GM18511 (cell line): ENCODE measurements at regions not wholly inside any gene's neighbourhood (a gene's known extent, or its start where the extent isn't known, plus 50 kb on each side); places are given as distances from the start of the nearest gene placed in this dataset.

Source experiments
- ATAC-seq: cut with Tn5 transposase; IDR thresholded peaks from one replicate; pipeline ENCODE4 v1.9.1; 2021; ENCODE audit warnings: mild to moderate bottlenecking, moderate library complexity; ENCODE audit not compliant: unreplicated experiment

DNA sequence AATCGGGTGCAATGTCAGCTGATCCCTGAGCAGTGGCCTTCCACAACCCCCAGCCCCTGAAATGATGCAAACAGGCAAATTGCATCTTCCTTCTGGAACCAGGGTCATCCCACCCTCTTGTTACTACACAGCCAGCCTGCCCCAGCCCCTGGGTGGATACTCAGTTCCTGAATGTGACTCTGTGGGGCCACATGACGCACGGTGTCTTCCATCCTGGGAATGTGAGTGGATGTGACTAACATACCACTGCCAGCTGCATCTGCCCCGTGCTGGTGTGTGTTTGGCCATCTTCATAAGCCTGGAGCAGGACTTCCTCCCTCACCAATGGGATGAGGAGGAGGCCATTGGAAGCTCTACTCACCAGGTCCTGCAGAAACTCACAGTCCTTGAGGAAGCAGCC, 257.9 kb upstream of the ADAMTS16 start:
- ATAC-seq: no peak

GRCh38 chr5:4883360-4883759, 256.8 kb upstream of the ADAMTS16 start:
- no peak for ATAC-seq

DNA sequence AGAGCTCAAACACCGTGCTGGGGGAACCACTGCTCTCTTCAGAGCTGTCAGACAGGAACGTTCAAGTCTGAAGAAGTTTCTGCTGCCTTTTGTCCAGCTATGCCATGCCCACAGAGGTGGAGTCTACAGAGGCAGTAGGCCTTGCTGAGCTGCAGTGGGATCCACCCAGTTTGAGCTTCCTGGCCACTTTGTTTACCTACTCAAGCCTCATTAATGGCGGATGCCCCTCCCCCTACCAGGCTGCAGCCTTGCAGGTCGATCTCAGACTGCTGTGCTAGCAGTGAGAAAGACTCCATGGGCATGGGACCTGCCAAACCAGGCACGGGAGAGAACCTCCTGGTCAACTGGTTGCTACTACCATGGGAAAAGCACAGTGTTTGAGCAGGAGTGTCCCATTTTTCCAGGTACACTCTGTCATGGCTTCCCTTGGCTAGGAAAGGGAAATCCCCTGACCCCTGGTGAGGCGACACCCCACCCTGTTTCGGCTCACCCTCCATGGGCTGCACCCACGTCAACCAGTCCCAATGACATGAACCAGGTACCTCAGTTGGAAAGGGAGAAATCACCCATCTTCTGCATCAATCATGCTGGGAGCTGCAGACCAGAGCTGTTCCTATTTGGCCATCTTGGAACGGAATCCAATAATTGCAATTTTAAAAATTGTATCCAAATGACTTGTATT, 246.9 kb upstream of the ADAMTS16 start:
- no peak for ATAC-seq

- no peak for ATAC-seq
Measured at GRCh38 chr5:4896328-4896727, 243.8 kb upstream of the ADAMTS16 start.

GRCh38 chr5:4901305-4901811, 238.8 kb upstream of the ADAMTS16 start:
- ATAC-seq: no peak

- no peak for ATAC-seq
Measured at GRCh38 chr5:4901924-4902323, 238.2 kb upstream of the ADAMTS16 start.

DNA sequence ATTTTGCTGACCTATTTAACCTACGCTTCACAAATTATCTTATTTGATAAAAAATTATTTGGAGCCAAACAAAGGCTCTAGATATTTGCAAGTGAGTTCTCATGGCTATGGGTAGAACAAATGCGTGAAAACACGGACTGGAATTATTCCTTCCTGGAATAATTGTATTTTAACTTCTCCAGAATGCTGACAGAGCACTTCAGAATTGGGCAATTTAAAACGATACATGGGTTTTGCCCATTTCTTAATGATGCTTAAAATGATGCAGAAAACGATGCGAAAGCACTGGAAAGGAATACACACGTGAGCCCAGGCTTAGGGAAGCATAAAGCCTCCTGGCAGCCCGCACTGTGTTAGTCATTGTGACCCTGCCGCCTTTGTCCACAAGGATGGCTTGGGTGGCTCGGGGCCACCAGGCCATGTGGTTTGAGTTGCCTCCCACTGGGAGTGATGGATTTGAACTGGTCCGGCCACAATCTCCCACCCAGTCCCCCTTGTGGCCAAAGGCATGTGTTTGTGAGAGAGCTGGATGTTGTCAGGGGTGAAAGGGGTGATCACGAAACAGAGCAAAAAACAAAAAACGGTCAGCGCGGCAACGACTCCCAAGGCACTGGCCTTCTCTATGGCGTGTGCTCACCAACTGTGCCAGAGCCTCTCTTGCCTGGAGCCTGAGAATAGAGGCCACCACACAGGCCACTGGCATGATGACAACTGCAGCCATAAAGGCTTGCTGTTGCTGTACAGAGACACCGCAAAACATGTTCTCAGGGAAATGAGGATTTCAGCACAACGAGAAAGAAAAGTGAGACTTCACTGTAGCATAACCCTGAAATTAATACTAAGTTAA, 234.2 kb upstream of the ADAMTS16 start:
- ATAC-seq: no peak

- ATAC-seq: no peak
Measured at GRCh38 chr5:4906786-4907185, 233.3 kb upstream of the ADAMTS16 start.

DNA sequence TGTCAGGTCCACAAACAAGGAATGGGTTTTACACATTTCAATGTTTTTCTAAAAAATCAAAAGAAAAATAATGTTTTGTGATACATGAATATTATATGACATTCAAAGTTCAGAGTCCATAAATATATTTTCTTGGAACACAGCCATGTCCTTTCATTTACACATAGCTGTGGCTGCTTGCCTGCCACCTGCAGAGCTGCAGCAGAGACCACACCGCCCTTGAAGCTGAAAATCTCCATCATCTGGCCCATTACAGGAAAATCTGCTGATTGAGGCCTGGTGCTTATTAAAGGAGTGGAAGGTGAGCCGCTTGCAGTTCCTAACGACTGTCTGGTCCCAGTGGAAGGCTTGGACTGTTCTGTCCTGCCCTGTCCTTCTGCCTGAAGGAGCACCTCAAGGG, 232.6 kb upstream of the ADAMTS16 start:
- ATAC-seq: no peak

DNA sequence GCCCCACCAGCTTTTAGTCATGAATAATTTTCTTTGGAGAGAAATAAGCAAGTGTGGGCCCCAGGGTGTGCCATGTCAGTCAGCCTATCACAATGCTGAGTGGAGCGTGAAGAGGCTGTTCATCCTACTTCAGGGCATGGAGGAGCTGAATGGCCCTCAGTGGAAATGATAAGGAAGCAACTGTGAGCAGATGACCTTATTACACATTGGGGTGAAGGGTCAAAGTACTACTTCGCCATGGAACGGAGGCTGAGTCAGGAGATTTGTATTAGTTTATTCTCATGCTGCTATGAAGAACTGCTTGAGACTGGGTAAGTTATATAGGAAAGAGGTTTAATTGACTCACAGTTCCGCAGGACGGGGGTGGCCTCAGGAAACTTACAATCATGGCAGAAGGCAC, 231.0 kb upstream of the ADAMTS16 start:
- no peak for ATAC-seq

DNA sequence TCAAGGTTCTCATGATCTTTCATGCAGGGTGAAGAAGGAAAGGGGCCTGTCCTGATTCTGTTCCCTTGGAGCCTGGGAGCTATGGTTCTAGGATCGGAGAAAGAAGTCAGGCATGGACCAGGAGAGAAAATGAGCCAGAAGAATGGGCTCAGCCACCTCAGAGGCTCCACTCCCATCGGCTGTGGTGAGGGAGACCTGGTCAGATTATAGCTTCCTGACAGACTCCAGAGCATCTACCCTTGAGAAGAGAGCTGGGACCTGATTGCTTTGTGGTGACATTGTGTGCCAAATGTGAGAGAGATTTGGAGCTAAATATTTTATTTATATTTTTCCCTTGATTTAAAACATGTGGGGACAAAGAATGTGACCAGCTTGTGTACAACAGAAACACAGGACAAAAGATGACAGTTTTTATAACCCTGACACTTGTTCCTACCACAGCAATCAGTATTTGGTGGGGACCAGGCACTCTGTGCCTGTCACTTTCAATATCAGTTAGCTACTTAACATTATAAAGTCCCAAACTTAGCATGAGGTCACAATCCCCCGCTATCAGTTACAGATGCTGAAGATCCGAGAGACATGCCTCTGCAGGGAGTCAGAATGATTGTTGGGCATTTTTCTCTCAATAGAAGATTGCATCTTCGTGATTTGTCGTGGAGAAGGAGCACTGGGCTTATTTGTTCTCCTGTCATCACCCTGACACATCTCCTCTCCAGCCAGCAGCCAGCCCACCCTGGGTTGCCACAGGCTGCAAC, 228.3 kb upstream of the ADAMTS16 start:
- ATAC-seq: no peak

- ATAC-seq: no peak
Measured at GRCh38 chr5:4921929-4922328, 218.2 kb upstream of the ADAMTS16 start.

GRCh38 chr5:4924577-4924976, 215.6 kb upstream of the ADAMTS16 start:
- no peak for ATAC-seq

GRCh38 chr5:4927097-4927496, 213.0 kb upstream of the ADAMTS16 start:
- ATAC-seq: no peak

- ATAC-seq: no peak
Measured at GRCh38 chr5:4928409-4928808, 211.7 kb upstream of the ADAMTS16 start.

DNA sequence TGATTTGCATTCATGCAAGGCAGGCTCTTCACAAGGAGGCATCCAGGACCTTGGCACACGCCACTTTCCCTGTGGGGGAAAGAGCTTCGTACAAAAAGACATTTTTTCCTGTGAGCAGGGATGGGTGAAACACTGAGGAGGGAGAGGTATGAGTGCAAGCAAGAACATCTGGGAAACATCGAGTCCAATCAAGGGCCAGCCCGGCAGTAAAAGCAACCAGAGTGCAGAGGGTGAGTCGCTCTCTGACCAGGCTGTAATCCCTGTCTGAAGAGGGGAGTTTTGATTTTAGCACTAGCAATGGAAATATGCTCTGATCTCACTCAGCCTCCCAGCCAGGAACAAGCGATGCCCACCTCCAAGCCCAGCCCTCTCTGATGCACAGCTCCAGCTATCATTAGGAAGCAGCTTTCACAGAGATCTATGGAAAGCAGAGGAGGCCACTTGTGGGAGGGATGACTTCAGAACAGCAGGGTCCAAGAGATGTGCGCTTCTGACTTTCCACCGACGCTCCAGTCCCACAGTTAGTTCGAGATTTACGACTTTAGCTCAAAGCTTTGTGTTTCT, 211.0 kb upstream of the ADAMTS16 start:
- ATAC-seq: no peak

GRCh38 chr5:4939042-4939781, 200.9 kb upstream of the ADAMTS16 start:
- no peak for ATAC-seq

DNA sequence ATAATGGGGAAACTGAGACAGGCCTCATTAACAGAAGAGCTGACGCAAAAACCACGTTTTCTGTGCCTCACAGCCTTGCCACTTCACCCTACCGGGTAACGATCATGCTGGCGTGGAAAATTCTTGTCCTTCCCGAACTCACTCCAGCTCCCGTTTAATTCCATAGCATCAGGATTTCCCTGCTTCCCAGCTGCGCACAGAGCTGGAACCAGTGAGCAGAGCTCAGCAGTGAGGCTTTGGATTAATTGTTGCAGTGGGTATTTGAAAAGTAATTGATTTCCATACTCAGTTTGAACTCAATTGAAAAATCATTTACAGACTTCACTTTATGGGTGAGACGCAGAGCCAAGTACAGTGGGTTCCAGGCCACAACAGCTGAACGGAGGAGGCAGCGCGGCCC, 199.0 kb upstream of the ADAMTS16 start:
- no peak for ATAC-seq

DNA sequence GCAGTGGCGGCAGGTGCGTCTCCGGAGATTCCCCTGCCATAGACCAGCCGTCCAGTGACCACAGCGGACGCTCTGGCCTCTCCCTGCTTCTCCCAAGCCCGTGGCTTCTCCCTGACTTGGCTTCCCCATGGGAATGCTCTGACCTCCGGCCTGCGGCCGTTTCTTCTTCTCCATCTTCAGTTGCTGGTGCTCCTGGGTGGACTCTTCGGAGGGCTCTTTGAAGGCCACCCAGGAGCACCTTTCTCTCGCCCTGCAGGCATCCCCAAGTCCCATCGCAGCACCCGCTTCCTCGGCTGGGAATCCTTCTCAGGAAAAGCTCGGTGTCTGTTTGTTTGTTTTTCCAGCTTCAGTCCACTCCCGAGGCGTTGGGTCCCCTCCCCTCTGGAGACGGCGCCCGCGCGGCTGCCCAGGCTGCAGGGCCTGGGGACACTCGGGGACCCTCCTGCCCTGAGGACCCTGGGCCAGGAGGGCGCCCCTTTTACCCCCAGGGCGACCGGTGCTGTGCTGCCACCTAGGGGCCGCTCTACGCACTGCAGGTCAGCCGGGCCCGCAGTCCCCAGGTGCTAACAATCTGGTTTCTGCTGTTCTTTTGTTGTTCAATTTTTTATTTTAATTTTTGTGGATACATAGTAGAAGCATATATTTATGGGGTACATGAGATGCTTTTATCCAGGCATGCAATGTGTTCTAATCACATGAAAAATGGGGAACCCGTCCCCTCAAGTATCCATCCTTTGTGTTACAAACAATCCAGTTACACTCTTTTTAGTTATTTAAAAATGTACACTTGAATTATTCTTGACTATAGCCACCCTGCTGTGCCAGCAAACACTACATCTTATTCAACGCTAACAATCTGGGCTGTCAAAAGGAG, 197.9 kb upstream of the ADAMTS16 start:
- ATAC-seq: peak; percentile 55

- no peak for ATAC-seq
Measured at GRCh38 chr5:4942831-4943178, 197.3 kb upstream of the ADAMTS16 start.
